ENCODE measurements at regions not wholly inside any gene's neighbourhood (a gene's known extent, or its start where the extent isn't known, plus 50 kb on each side); places are given as distances from the start of the nearest gene placed in this dataset.

DNA sequence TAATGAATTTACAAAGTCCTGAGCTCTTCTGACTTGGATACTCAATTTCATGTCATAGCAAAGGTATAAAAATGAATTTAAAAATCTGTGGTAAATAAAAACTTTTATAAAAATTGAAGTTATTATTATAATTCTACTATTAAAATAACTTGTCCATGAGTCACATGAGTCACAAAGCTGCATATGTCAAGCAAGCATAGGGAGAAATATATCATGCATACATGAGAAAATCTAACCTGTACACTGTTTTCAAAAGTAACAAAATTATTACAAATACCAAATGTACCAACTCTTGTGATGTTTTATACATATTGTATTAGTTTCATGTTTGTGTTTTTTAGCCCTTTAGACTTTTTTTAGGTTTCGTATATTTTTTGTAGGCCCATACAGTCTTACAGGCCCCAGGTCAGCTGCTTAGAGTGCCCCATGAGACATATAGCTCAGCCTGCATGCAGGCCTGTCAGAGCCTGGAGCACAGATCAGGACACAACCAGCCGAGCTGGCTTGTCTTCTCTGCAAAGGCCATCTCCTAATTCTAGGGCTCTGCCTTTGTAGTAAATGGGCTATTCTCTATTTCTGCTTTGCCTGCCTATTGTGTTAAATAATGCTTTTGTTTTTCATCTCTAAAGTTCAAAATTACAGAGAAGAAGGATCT lies 818.7 kb upstream of the TENM3 start:
- Mint-ChIP-seq H3K27me3 (ENCODE audit: insufficient read depth, unreplicated experiment) (peaks cover 12% of the 10 kb centered on the region), H3K9me3 (ENCODE audit: unreplicated experiment) (no peaks in the 10 kb centered on the region), H3K27ac (ENCODE audit: unreplicated experiment) (no peak overlapping the region), H3K36me3 (ENCODE audit: insufficient read depth, unreplicated experiment) (no peaks in the 10 kb centered on the region), H3K4me3 (ENCODE audit: unreplicated experiment) (no peak overlapping the region), H3K4me1 (ENCODE audit: low read depth, unreplicated experiment) (no peaks in the 10 kb centered on the region)
- TF ChIP-seq CTCF (IDR thresholded peaks at IDR 0.05; ENCODE audit: insufficient read depth in 1 of 2, low read depth in 1 of 2, low read length in 1 of 2, severe bottlenecking in 1 of 2, unreplicated experiment in 1 of 2), result no peak
- no TSS peak for BruUV-seq (replicated peaks)
- Histone ChIP-seq H3K4me3 (ENCODE audit: low read depth, low read length) (no peak overlapping the region), H3K36me3 (ENCODE audit: control insufficient read depth, insufficient read depth, low read length) (no peaks in the 10 kb centered on the region), H3K9me3 (no peaks in the 10 kb centered on the region), H3K4me1 (no peaks in the 10 kb centered on the region), H3K27me3 (replicated peaks; ENCODE audit: control insufficient read depth, insufficient read depth, low read length) (no peaks in the 10 kb centered on the region)
- DNase-seq, result no peak
- POLR2A ChIA-PET, result no interaction called here
- CTCF ChIA-PET, result no interaction called here
- intact Hi-C loops (cut with micrococcal nuclease; ENCODE audit: unreplicated experiment), result no loop called here

- Histone ChIP-seq H3K9me3 (no peaks in the 10 kb centered on the region), H3K36me3 (ENCODE audit: control insufficient read depth, insufficient read depth, low read length) (no peaks in the 10 kb centered on the region), H3K4me1 (no peaks in the 10 kb centered on the region), H3K4me3 (ENCODE audit: low read depth, low read length) (no peak overlapping the region), H3K27me3 (replicated peaks; ENCODE audit: control insufficient read depth, insufficient read depth, low read length) (no peaks in the 10 kb centered on the region)
- no peaks in the 10 kb centered on the region for H3K4me1 Mint-ChIP-seq (ENCODE audit: low read depth, unreplicated experiment)
- no peak overlapping the region for H3K27ac Mint-ChIP-seq (ENCODE audit: unreplicated experiment)
- intact Hi-C loops (cut with micrococcal nuclease; ENCODE audit: unreplicated experiment), result no loop called here
- DNase-seq, result no peak
- peaks cover 19% of the 10 kb centered on the region for H3K27me3 Mint-ChIP-seq (ENCODE audit: insufficient read depth, unreplicated experiment)
- no peaks in the 10 kb centered on the region for H3K36me3 Mint-ChIP-seq (ENCODE audit: insufficient read depth, unreplicated experiment)
- ChIA-PET POLR2A (no interaction called here), CTCF (no interaction called here)
- no peak for TF ChIP-seq CTCF (IDR thresholded peaks at IDR 0.05; ENCODE audit: insufficient read depth in 1 of 2, low read depth in 1 of 2, low read length in 1 of 2, severe bottlenecking in 1 of 2, unreplicated experiment in 1 of 2)
- H3K4me3 Mint-ChIP-seq (ENCODE audit: unreplicated experiment), result no peak overlapping the region
- no peaks in the 10 kb centered on the region for H3K9me3 Mint-ChIP-seq (ENCODE audit: unreplicated experiment)
- BruUV-seq (replicated peaks), result no TSS peak
Measured at GRCh38 chr4:181427076-181427475, 816.1 kb upstream of the TENM3 start.

DNA sequence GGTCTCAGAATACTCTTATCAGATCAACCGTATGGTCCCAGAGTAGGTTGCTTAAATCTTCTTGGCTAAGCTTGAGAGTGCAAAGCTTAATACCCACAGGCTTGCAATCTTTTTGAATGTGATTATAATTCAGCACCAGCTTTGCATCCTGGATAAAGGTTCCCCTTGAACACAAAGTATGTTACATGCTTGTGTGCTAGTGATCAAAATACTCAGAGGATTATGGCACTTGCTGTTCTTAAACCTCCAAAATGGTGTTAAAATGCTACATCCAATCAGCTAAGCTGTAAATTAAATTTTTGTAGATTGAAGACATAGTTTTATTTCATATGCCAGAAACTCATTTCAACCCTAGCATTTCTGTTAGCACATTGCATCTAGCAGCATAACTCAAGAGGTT lies 812.2 kb upstream of the TENM3 start:
- Mint-ChIP-seq H3K4me3 (ENCODE audit: unreplicated experiment) (no peak overlapping the region), H3K27me3 (ENCODE audit: insufficient read depth, unreplicated experiment) (peaks cover 11% of the 10 kb centered on the region), H3K4me1 (ENCODE audit: low read depth, unreplicated experiment) (no peaks in the 10 kb centered on the region), H3K9me3 (ENCODE audit: unreplicated experiment) (no peaks in the 10 kb centered on the region), H3K27ac (ENCODE audit: unreplicated experiment) (no peak overlapping the region), H3K36me3 (ENCODE audit: insufficient read depth, unreplicated experiment) (no peaks in the 10 kb centered on the region)
- POLR2A ChIA-PET, result no interaction called here
- no peaks in the 10 kb centered on the region for H3K27me3 ChIP-seq (replicated peaks; ENCODE audit: control insufficient read depth, insufficient read depth, low read length)
- H3K4me3 ChIP-seq (ENCODE audit: low read depth, low read length), result no peak overlapping the region
- BruUV-seq (replicated peaks), result no TSS peak
- no peaks in the 10 kb centered on the region for H3K36me3 ChIP-seq (ENCODE audit: control insufficient read depth, insufficient read depth, low read length)
- CTCF ChIA-PET, result no interaction called here
- H3K4me1 ChIP-seq, result no peaks in the 10 kb centered on the region
- no peaks in the 10 kb centered on the region for H3K9me3 ChIP-seq
- DNase-seq, result no peak
- intact Hi-C loops (cut with micrococcal nuclease; ENCODE audit: unreplicated experiment), result no loop called here
- no peak for TF ChIP-seq CTCF (IDR thresholded peaks at IDR 0.05; ENCODE audit: insufficient read depth in 1 of 2, low read depth in 1 of 2, low read length in 1 of 2, severe bottlenecking in 1 of 2, unreplicated experiment in 1 of 2)

All from Caco-2 (cell line).